Stimulated activated CD4-positive, alpha-beta T cell treated with anti-CD3 and anti-CD28 coated beads, Interleukin-1b, Interleukin-23, amount 100 ng/mL, for 24 hours (primary cell): ENCODE measurements at regions not wholly inside any gene's neighbourhood (a gene's known extent, or its start where the extent isn't known, plus 50 kb on each side); places are given as distances from the start of the nearest gene placed in this dataset.

Source experiments
- DNase-seq, 4 experiments: peaks; one replicate each; pipeline ENCODE4 v3.0.0-alpha.2; 2020; ENCODE audit warnings: low read depth in 4 of 4, low spot score in 1 of 4

GRCh38 chr11:109735128-109735527, 313.1 kb downstream of the C11orf87 start:
- no peak for DNase-seq

- no peak for DNase-seq
Measured at GRCh38 chr11:109739379-109739778, 317.4 kb downstream of the C11orf87 start.

GRCh38 chr11:109745996-109746625, 324.1 kb downstream of the C11orf87 start:
- no peak for DNase-seq

- no peak for DNase-seq
Measured at GRCh38 chr11:109747839-109748238, 325.8 kb downstream of the C11orf87 start.

GRCh38 chr11:109749476-109749875, 327.5 kb downstream of the C11orf87 start:
- no peak for DNase-seq

GRCh38 chr11:109750964-109751363, 329.0 kb downstream of the C11orf87 start:
- no peak for DNase-seq

- DNase-seq: no peak
Measured at GRCh38 chr11:109752212-109752825, 330.3 kb downstream of the C11orf87 start.

- no peak for DNase-seq
Measured at GRCh38 chr11:109756521-109756920, 334.5 kb downstream of the C11orf87 start.

- no peak for DNase-seq
Measured at GRCh38 chr11:109756951-109757350, 335.0 kb downstream of the C11orf87 start.

- DNase-seq: no peak
Measured at GRCh38 chr11:109762546-109762945, 330.6 kb upstream of the ZC3H12C start.

- DNase-seq: no peak
Measured at GRCh38 chr11:109765709-109766311, 327.4 kb upstream of the ZC3H12C start.

- DNase-seq: no peak
Measured at GRCh38 chr11:109769858-109770257, 323.3 kb upstream of the ZC3H12C start.

- DNase-seq: no peak
Measured at GRCh38 chr11:109770323-109770722, 322.9 kb upstream of the ZC3H12C start.

GRCh38 chr11:109772892-109773291, 320.3 kb upstream of the ZC3H12C start:
- DNase-seq: no peak

- no peak for DNase-seq
Measured at GRCh38 chr11:109775686-109776085, 317.5 kb upstream of the ZC3H12C start.

GRCh38 chr11:109783014-109783413, 310.2 kb upstream of the ZC3H12C start:
- no peak for DNase-seq

GRCh38 chr11:109783840-109784239, 309.4 kb upstream of the ZC3H12C start:
- no peak for DNase-seq

- DNase-seq: no peak
Measured at GRCh38 chr11:109784536-109784935, 308.7 kb upstream of the ZC3H12C start.

GRCh38 chr11:109785198-109785597, 308.0 kb upstream of the ZC3H12C start:
- DNase-seq: no peak

GRCh38 chr11:109785714-109786113, 307.5 kb upstream of the ZC3H12C start:
- DNase-seq: no peak

GRCh38 chr11:109788948-109789490, 304.2 kb upstream of the ZC3H12C start:
- no peak for DNase-seq

- no peak for DNase-seq
Measured at GRCh38 chr11:109789901-109790300, 303.3 kb upstream of the ZC3H12C start.
